Lung (tissue), 11 donors: ENCODE measurements at regions not wholly inside any gene's neighbourhood (a gene's known extent, or its start where the extent isn't known, plus 50 kb on each side); places are given as distances from the start of the nearest gene placed in this dataset.

ENCODE experiments used
- ATAC-seq: fragments of 200-7000 bp; cut with Tn5 transposase; one replicate; pipeline ENCODE4 v1.9.1; 2020; ENCODE audit warnings: moderate number of reproducible peaks; ENCODE audit not compliant: insufficient read depth, low FRiP score
- DNase-seq, 3 donors: peaks; one replicate each; pipeline ENCODE4 v3.0.0-alpha.2; 2013 to 2017
- H3K27ac ChIP-seq, 2 donors: one replicate each; pipeline ENCODE4 v1.5.1; 2013; ENCODE audit warnings: mild to moderate bottlenecking in 2 of 2, moderate library complexity in 2 of 2, control low read depth in 1 of 2, inconsistent platforms in 1 of 2, low read depth in 1 of 2, low read length in 1 of 2
- H3K27me3 ChIP-seq, 3 donors: one replicate each; pipeline ENCODE4 v1.5.1; 2013; ENCODE audit warnings: low read length in 2 of 3; ENCODE audit not compliant: control insufficient read depth in 3 of 3, insufficient read depth in 3 of 3
- H3K36me3 ChIP-seq, 4 donors: one replicate each; pipeline ENCODE4 v1.5.1; 2013; ENCODE audit warnings: low read length in 4 of 4, mild to moderate bottlenecking in 1 of 4, moderate library complexity in 1 of 4; ENCODE audit not compliant: control insufficient read depth in 4 of 4, insufficient read depth in 4 of 4
- H3K4me1 ChIP-seq, 5 donors: one replicate each; pipeline ENCODE4 v1.5.1; 2013; ENCODE audit warnings: low read length in 5 of 5, mild to moderate bottlenecking in 2 of 5, moderate library complexity in 1 of 5; ENCODE audit not compliant: control insufficient read depth in 5 of 5, insufficient read depth in 5 of 5
- H3K4me3 ChIP-seq: one replicate; pipeline ENCODE4 v1.5.1; 2013; ENCODE audit warnings: mild to moderate bottlenecking, control low read depth, moderate library complexity
- H3K9ac ChIP-seq, 2 donors: one replicate each; pipeline ENCODE4 v1.5.1; 2013; ENCODE audit warnings: low read length in 2 of 2, control low read depth in 1 of 2; ENCODE audit not compliant: insufficient read depth in 1 of 2
- H3K9me3 ChIP-seq, 4 donors: one replicate each; pipeline ENCODE4 v1.5.1; 2013; ENCODE audit warnings: low read length in 3 of 4, mild to moderate bottlenecking in 1 of 4, moderate library complexity in 1 of 4; ENCODE audit not compliant: control insufficient read depth in 4 of 4, insufficient read depth in 3 of 4
- WGBS, 2 donors: extraction: QIAGEN DNeasy Blood & Tissue Kit; methylation state at CpG; one replicate each; pipeline ENCODE4 v1.1.7; 2013; 5-methylcytosine and 5-hydroxymethylcytosine counted together
- TF ChIP-seq, protein P1 (sequence below): IDR thresholded peaks from 2 replicates; pipeline ENCODE4 v1.5.1; 2012; ENCODE audit warnings: mild to moderate bottlenecking; ENCODE audit errors: control extremely low read depth, extremely low read depth
- donor health status: control.
- donor health status: control.
- donor health status: Bipolar disorder and iron deficiency.
- donor health status: healthy.
- donor health status: DM: yes; HTN: yes; CAD: no.

DNA sequence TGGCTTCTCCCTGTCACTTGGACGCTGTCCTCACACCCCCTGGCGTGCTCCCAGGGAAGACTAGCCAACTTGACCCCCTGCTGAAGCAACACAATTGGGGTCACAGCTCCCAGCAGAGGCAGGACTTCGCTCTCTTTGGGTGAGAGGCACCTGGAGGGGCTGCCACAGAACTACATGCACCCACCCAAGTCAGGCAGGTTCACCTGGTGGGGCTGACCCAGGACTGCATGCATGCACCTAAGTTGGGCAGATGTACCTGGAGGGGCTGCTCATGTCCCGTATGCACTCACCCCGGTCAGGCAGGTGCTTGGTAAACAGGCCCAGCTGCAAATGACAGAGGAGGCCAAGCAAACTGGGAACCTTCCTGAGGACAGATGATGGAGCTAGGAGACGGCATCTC is 154.3 kb upstream of the RPS6KA2 start:
- WGBS, 2 donors, result 91 to 93% methylated on average over 6 of the region's 6 CpGs
- DNase-seq (no peak), ATAC-seq (no peak)
- Histone ChIP-seq H3K4me3 (no peak overlapping the region), H3K4me1 (no peaks in the 10 kb centered on the region), H3K27ac (no peak overlapping the region), H3K9ac (no peak overlapping the region), H3K36me3 (no peaks in the 10 kb centered on the region), H3K27me3 (no peaks in the 10 kb centered on the region), H3K9me3 (no peaks in the 10 kb centered on the region)
- TF ChIP-seq, protein P1, sequence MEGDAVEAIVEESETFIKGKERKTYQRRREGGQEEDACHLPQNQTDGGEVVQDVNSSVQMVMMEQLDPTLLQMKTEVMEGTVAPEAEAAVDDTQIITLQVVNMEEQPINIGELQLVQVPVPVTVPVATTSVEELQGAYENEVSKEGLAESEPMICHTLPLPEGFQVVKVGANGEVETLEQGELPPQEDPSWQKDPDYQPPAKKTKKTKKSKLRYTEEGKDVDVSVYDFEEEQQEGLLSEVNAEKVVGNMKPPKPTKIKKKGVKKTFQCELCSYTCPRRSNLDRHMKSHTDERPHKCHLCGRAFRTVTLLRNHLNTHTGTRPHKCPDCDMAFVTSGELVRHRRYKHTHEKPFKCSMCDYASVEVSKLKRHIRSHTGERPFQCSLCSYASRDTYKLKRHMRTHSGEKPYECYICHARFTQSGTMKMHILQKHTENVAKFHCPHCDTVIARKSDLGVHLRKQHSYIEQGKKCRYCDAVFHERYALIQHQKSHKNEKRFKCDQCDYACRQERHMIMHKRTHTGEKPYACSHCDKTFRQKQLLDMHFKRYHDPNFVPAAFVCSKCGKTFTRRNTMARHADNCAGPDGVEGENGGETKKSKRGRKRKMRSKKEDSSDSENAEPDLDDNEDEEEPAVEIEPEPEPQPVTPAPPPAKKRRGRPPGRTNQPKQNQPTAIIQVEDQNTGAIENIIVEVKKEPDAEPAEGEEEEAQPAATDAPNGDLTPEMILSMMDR, result no peak

DNA sequence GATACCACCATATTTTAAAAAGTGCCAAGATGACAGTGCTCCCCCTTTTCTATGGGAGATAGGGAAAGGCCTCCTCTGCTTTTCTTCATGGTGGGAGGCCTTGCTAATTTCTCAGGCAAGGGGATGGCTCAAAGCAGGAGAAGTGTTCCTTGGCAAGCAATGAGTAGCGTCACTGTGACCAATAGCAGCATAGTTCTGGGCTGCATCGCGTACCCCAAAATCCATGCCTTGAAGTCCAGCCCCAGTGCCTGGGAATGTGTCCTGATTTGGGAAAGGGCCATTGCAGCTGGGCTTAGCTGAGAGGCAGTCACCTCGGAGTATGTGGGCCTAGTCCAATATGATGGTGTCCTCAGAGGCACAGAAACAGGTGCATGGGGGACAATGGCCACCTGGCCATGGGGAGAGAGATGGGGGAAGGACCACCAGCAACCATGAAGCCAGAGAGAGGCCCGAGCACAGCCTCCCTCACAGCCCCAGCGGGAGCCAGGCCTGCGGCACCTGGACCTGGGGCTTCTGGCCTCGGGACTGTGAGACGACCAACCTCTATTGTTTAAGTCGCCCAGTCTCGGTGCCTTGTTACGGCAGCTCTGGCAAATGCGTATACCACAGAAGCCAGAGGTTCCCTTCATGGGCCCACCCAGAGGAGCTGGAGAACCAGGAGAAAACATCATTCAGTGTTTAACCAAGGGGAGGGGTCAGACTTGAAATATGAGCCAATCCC is 153.1 kb upstream of the RPS6KA2 start:
- no peak overlapping the region for H3K9ac ChIP-seq
- ATAC-seq (no peak), DNase-seq (no peak)
- H3K9me3 ChIP-seq, result no peaks in the 10 kb centered on the region
- no peaks in the 10 kb centered on the region for H3K36me3 ChIP-seq
- H3K4me3 ChIP-seq, result no peak overlapping the region
- no peaks in the 10 kb centered on the region for H3K4me1 ChIP-seq
- no peak overlapping the region for H3K27ac ChIP-seq
- H3K27me3 ChIP-seq, result no peaks in the 10 kb centered on the region
- TF ChIP-seq, protein P1, result no peak
- 95 to 96% methylated on average over 13 of the region's 13 CpGs for WGBS, 2 donors

DNA sequence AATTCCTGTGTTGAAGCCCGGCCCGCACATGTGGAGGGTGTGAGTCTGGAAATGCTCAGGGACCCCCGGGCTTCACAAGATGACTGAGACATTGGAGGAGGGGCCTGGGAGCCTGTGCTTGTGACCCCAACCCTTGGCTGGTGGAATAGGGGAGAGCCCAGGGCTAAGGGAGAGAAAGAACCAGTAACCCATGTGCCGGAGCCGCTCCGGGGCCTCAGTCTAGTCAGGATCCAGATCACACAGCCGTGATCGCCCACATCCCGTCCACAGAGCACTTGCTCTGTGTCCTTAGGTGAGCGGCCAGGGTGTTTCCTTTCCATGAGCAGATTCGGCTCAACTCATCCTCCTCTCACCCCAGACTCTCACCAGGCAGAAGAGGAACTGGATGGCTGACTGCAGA is 152.3 kb upstream of the RPS6KA2 start:
- no peaks in the 10 kb centered on the region for H3K4me1 ChIP-seq
- no peaks in the 10 kb centered on the region for H3K36me3 ChIP-seq
- H3K9ac ChIP-seq, result no peak overlapping the region
- 95 to 96% methylated on average over 11 of the region's 11 CpGs for WGBS, 2 donors
- TF ChIP-seq, protein P1, result no peak
- no peak for DNase-seq
- no peaks in the 10 kb centered on the region for H3K9me3 ChIP-seq
- H3K27ac ChIP-seq, result no peak overlapping the region
- H3K27me3 ChIP-seq, result no peaks in the 10 kb centered on the region
- ATAC-seq, result no peak
- H3K4me3 ChIP-seq, result no peak overlapping the region

DNA sequence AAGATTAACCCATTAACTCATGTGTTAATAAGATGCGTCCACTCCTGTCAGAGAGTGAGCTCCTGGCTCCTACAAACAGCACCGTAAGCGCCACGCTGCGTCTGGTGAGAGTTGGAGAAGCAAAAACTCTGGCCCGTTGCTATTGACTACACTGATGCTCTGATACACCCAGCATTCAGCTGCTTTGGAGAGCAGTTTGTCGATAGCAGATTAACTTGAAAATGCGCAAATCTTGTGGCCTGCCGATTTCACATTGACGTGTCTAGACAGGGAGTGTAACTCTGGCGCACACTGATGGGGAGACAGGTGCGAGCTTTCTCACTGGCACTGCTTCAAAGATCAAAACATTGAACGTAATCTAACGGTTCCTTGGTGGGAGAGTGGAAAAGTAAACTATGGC is 151.7 kb upstream of the RPS6KA2 start:
- Histone ChIP-seq H3K4me1 (no peaks in the 10 kb centered on the region), H3K9me3 (no peaks in the 10 kb centered on the region), H3K27me3 (no peaks in the 10 kb centered on the region), H3K36me3 (no peaks in the 10 kb centered on the region), H3K4me3 (no peak overlapping the region), H3K27ac (no peak overlapping the region), H3K9ac (no peak overlapping the region)
- WGBS, 2 donors, result 89 to 93% methylated on average over 14 of the region's 14 CpGs
- TF ChIP-seq, protein P1, result no peak
- no peak for ATAC-seq
- no peak for DNase-seq
